Glutamatergic neuron (in vitro differentiated cells): ENCODE measurements at regions not wholly inside any gene's neighbourhood (a gene's known extent, or its start where the extent isn't known, plus 50 kb on each side); places are given as distances from the start of the nearest gene placed in this dataset.

Experiments
- DNase-seq: peaks from one replicate; pipeline ENCODE4 v3.0.0; 2022
- H3K27ac Mint-ChIP-seq: one replicate; pipeline ENCODE4 v1.8.0; 2020; ENCODE audit warnings: mild to moderate bottlenecking, mixed read lengths, inconsistent platforms; ENCODE audit not compliant: unreplicated experiment
- H3K27me3 Mint-ChIP-seq: one replicate; pipeline ENCODE4 v1.8.0; 2020; ENCODE audit warnings: mild to moderate bottlenecking, moderate library complexity, mixed read lengths, inconsistent platforms; ENCODE audit not compliant: unreplicated experiment
- H3K36me3 Mint-ChIP-seq: one replicate; pipeline ENCODE4 v1.8.0; 2020; ENCODE audit warnings: mild to moderate bottlenecking, mixed read lengths, inconsistent platforms; ENCODE audit not compliant: unreplicated experiment
- H3K4me1 Mint-ChIP-seq: one replicate; pipeline ENCODE4 v1.8.0; 2020; ENCODE audit warnings: mild to moderate bottlenecking, low read depth, mixed read lengths, inconsistent platforms; ENCODE audit not compliant: unreplicated experiment
- H3K4me3 Mint-ChIP-seq: one replicate; pipeline ENCODE4 v1.8.0; 2020; ENCODE audit warnings: mild to moderate bottlenecking, mixed read lengths, inconsistent platforms; ENCODE audit not compliant: unreplicated experiment
- H3K9me3 Mint-ChIP-seq: one replicate; pipeline ENCODE4 v1.8.0; 2020; ENCODE audit warnings: mild to moderate bottlenecking, moderate library complexity, mixed read lengths, inconsistent platforms; ENCODE audit not compliant: unreplicated experiment
- TF ChIP-seq, protein P1 (sequence below): fragments of 200-600 bp; sonication (generic); IDR thresholded peaks from one replicate; pipeline ENCODE4 v1.5.0; 2021; ENCODE audit not compliant: partially characterized antibody, unreplicated experiment

DNA sequence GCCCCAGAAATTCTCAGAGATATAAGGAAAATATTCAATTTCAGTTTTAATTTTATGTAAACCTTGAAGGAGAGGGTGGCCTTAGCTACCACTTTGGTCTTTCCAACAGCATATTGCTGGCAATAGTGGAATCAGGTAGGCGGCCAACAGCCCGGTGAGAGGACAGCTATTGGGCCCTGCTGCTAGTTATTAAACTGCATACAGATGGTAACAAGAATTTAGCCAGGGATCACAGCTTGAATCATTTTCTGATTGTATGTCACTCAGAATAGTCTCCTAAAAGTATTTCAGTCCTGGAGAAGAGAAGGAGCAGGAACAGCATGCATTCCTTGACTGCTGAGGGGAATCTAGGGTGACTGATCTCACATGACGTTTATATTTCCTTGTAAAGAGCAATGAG, 261.4 kb upstream of the SMIM30 start:
- Mint-ChIP-seq H3K36me3 (no peaks in the 10 kb centered on the region), H3K4me1 (peaks cover 16% of the 10 kb centered on the region), H3K27ac (no peak overlapping the region), H3K4me3 (no peak overlapping the region), H3K27me3 (no peaks in the 10 kb centered on the region), H3K9me3 (peaks cover 3% of the 10 kb centered on the region)
- no peak for DNase-seq
- TF ChIP-seq, protein P1, sequence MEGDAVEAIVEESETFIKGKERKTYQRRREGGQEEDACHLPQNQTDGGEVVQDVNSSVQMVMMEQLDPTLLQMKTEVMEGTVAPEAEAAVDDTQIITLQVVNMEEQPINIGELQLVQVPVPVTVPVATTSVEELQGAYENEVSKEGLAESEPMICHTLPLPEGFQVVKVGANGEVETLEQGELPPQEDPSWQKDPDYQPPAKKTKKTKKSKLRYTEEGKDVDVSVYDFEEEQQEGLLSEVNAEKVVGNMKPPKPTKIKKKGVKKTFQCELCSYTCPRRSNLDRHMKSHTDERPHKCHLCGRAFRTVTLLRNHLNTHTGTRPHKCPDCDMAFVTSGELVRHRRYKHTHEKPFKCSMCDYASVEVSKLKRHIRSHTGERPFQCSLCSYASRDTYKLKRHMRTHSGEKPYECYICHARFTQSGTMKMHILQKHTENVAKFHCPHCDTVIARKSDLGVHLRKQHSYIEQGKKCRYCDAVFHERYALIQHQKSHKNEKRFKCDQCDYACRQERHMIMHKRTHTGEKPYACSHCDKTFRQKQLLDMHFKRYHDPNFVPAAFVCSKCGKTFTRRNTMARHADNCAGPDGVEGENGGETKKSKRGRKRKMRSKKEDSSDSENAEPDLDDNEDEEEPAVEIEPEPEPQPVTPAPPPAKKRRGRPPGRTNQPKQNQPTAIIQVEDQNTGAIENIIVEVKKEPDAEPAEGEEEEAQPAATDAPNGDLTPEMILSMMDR: no peak

DNA sequence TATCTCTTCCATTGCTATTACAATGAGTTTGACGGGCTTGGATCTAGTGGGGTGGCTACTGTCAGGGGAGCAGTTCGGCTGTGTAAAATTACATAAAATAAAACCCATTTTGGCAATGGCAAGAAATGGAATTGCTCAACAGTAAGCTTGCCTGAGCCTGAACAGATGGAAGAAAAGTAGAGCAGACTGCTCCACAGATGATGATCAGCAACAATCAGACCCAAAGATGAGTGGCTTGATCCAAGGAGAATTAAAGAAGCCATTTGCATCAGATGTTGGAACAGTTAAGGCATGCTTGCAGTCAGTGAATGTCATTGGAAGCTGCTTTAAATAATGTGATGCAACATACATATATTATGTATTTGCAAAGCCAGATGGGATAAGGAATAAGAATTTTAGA, 256.6 kb upstream of the SMIM30 start:
- Mint-ChIP-seq H3K4me3 (no peak overlapping the region), H3K36me3 (no peaks in the 10 kb centered on the region), H3K9me3 (peaks cover 3% of the 10 kb centered on the region), H3K27ac (peak overlapping the region; percentile 30), H3K27me3 (peaks cover 2% of the 10 kb centered on the region), H3K4me1 (peaks cover 18% of the 10 kb centered on the region)
- no peak for DNase-seq
- TF ChIP-seq, protein P1: no peak

DNA sequence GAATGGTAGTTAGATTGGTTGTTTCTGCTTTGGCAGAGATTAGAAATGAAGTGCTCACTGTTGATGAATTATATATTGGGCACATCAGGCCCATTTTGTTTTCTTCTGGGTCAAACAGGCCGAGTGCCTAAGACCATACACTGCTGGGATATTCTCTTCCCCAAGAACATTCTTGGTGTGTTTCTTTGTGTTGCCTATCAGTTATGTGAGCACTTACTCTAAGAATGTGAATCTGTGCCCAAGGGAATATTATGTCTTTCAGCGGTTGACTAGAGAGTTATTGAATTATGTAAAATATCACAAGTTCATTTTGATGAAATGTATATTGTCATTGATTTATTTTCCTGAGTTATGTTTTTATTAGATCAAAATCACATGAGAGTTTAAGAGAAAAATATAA, 255.5 kb upstream of the SMIM30 start:
- DNase-seq: no peak
- no peak overlapping the region for H3K27ac Mint-ChIP-seq
- peaks cover 18% of the 10 kb centered on the region for H3K4me1 Mint-ChIP-seq
- H3K27me3 Mint-ChIP-seq: peaks cover 2% of the 10 kb centered on the region
- no peak overlapping the region for H3K4me3 Mint-ChIP-seq
- TF ChIP-seq, protein P1: no peak
- no peaks in the 10 kb centered on the region for H3K36me3 Mint-ChIP-seq
- H3K9me3 Mint-ChIP-seq: peaks cover 3% of the 10 kb centered on the region

DNA sequence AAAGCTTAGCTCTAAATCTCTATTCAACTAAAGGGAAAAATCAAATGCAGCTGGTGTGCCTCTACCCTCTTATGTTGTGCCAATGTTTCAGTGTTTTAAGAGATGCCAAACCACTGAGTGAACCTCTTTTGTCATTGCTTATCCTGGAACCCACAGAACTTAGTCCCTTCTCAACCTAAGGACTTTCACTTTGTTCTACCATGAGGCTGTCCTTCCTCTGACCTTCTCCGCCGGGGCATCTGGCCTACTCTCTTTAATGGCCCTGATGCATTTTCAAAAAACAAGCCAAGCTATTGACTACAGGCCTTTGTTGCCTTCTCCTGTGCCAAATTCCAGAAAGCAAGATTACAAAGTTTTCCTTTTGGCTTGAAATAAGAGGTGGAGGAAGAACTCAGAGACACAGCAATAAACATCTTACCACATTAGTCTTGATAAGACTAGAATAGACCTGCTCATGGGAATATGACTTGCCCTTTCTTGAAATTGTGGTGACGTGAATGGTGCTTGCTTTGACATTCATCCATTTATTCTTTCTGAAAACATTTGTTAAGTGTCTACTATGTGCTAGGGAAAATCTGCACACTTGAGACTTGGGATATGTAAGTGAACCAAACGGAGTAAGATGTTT, 253.2 kb upstream of the SMIM30 start:
- Mint-ChIP-seq H3K36me3 (no peaks in the 10 kb centered on the region), H3K9me3 (no peaks in the 10 kb centered on the region), H3K27me3 (peaks cover 2% of the 10 kb centered on the region), H3K4me3 (no peak overlapping the region), H3K27ac (no peak overlapping the region), H3K4me1 (peaks cover 9% of the 10 kb centered on the region)
- no peak for DNase-seq
- TF ChIP-seq, protein P1: no peak

DNA sequence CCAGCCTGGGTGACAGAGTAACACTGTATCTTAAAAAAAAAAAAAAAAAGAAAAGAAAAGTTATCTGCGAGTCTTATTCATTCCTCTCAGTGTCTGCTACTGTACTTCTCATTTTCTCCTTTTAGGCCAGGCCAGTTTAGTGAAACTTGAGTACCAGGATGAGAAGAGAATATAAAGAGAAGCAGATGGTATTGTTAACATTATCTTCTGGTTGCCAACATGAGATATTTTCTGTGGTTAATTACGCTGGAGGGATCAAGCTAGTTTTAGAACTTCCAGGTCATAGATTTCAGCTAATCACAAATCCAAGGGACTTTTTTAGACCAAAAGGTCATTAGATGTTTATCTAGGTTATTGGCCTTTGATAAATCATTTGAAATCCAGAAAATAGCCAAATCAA, 252.6 kb upstream of the SMIM30 start:
- DNase-seq: no peak
- peaks cover 9% of the 10 kb centered on the region for H3K4me1 Mint-ChIP-seq

More for the DNA sequence above, 252.6 kb upstream of the SMIM30 start:
- no peaks in the 10 kb centered on the region for H3K36me3 Mint-ChIP-seq
- H3K27me3 Mint-ChIP-seq: peaks cover 2% of the 10 kb centered on the region
- H3K4me3 Mint-ChIP-seq: no peak overlapping the region
- H3K9me3 Mint-ChIP-seq: no peaks in the 10 kb centered on the region
- H3K27ac Mint-ChIP-seq: no peak overlapping the region
- TF ChIP-seq, protein P1: no peak
